Tibial nerve (tissue), 3 donors: ENCODE measurements at regions not wholly inside any gene's neighbourhood (a gene's known extent, or its start where the extent isn't known, plus 50 kb on each side); places are given as distances from the start of the nearest gene placed in this dataset.

Experiments used
- POLR2A ChIP-seq, 2 donors: fragments of 450-650 bp; IDR thresholded peaks; one replicate each; pipeline ENCODE4 v1.6.1; 2017; ENCODE audit warnings: antibody characterized with exemption in 2 of 2, mild to moderate bottlenecking in 2 of 2, moderate library complexity in 2 of 2
- TF ChIP-seq, protein P1 (sequence below), 5 experiments: fragments of 200-600 bp in 3 of 5; fragments of 450-650 bp in 2 of 5; sonication (generic) in 3 of 5; IDR thresholded peaks; one replicate each; pipeline ENCODE4 v1.5.1; 2016 to 2019; ENCODE audit warnings: antibody characterized with exemption in 5 of 5, mild to moderate bottlenecking in 3 of 5, moderate library complexity in 2 of 5

GRCh38 chr12:25830456-25830855 lies 128.0 kb upstream of the RASSF8 start:
- no peak for TF ChIP-seq POLR2A (IDR thresholded peaks at IDR 0.05)
- TF ChIP-seq, protein P1, sequence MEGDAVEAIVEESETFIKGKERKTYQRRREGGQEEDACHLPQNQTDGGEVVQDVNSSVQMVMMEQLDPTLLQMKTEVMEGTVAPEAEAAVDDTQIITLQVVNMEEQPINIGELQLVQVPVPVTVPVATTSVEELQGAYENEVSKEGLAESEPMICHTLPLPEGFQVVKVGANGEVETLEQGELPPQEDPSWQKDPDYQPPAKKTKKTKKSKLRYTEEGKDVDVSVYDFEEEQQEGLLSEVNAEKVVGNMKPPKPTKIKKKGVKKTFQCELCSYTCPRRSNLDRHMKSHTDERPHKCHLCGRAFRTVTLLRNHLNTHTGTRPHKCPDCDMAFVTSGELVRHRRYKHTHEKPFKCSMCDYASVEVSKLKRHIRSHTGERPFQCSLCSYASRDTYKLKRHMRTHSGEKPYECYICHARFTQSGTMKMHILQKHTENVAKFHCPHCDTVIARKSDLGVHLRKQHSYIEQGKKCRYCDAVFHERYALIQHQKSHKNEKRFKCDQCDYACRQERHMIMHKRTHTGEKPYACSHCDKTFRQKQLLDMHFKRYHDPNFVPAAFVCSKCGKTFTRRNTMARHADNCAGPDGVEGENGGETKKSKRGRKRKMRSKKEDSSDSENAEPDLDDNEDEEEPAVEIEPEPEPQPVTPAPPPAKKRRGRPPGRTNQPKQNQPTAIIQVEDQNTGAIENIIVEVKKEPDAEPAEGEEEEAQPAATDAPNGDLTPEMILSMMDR (IDR thresholded peaks at IDR 0.05) = no peak
